Skeletal muscle tissue (tissue), 3 donors: ENCODE measurements at regions not wholly inside any gene's neighbourhood (a gene's known extent, or its start where the extent isn't known, plus 50 kb on each side); places are given as distances from the start of the nearest gene placed in this dataset.

Source experiments
- H3K27ac ChIP-seq: one replicate; pipeline ENCODE4 v1.7.0; 2013; ENCODE audit warnings: mild to moderate bottlenecking, low read depth, low read length, inconsistent platforms
- H3K27me3 ChIP-seq, 3 donors: one replicate each; pipeline ENCODE4 v1.7.0; 2013; ENCODE audit warnings: low read length in 3 of 3; ENCODE audit not compliant: control insufficient read depth in 3 of 3, insufficient read depth in 3 of 3
- H3K36me3 ChIP-seq, 3 donors: one replicate each; pipeline ENCODE4 v1.7.0; 2013; ENCODE audit warnings: low read length in 3 of 3; ENCODE audit not compliant: control insufficient read depth in 3 of 3, insufficient read depth in 3 of 3
- H3K4me1 ChIP-seq, 3 donors: one replicate each; pipeline ENCODE4 v1.7.0; 2013; ENCODE audit warnings: low read length in 3 of 3, mild to moderate bottlenecking in 3 of 3; ENCODE audit not compliant: control insufficient read depth in 3 of 3, insufficient read depth in 3 of 3
- H3K4me3 ChIP-seq, 3 donors: one replicate each; pipeline ENCODE4 v1.7.0; 2013; ENCODE audit warnings: low read length in 3 of 3
- H3K9ac ChIP-seq, 3 donors: one replicate each; pipeline ENCODE4 v1.7.0; 2013; ENCODE audit warnings: low read length in 3 of 3, mild to moderate bottlenecking in 3 of 3, moderate library complexity in 2 of 3, low read depth in 1 of 3
- H3K9me3 ChIP-seq, 3 donors: one replicate each; pipeline ENCODE4 v1.7.0; 2013; ENCODE audit warnings: low read length in 3 of 3; ENCODE audit not compliant: control insufficient read depth in 3 of 3
- donor health status: Osteomylitis.

DNA sequence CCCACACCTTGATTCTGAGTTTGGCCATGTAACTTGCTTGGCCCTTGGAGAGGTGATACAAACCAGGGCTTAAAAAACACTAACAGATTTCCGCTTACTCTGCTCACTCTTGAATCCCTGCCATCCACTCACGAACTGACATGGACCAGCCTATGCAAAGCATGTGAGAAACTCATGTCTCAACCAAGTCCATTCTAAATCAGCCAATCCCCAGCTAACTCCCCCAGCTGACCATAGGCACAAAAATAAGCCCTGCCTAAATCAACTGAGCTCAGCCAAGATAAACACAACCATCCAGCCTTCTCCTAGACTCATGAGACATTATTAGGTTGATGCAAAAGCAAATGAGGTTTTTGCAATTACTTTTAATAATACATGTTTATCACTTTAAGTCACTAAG lies 353.9 kb upstream of the TBX3 start:
- Histone ChIP-seq H3K4me3 (no peak overlapping the region), H3K4me1 (no peaks in the 10 kb centered on the region), H3K9ac (no peak overlapping the region), H3K36me3 (no peaks in the 10 kb centered on the region), H3K9me3 (peaks cover 0 to 2% (median 0%) of the 10 kb centered on the region in 3 donors), H3K27ac (no peak overlapping the region), H3K27me3 (peaks cover 0 to 2% (median 0%) of the 10 kb centered on the region in 3 donors)

DNA sequence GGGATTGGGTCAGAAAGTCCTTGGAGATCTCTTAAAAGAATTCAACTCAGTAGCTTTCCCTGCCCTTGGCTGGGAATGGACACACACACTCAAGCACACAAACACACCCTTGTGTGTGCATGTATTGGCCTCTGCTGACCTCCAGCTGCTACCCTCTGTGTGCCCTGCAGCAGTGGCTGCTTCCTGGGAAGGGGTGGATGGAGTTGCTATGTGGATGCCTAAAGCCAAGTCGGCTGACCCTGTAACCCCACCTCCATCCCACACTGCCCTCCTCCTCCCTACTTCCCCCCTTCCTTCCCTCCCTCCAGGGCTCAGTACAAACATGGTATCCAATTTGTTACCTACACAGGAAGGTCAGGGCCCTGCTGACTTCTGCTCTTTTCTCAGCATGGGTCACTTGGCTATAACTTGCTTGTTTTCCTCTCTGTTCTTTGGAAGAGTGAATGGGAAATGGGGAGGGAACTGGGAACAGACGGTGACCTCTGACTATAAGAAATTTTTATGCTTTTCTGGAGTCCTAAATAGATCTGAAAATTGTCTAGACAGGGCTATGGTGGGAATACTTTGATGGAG lies 351.6 kb upstream of the TBX3 start:
- H3K9ac ChIP-seq, result no peak overlapping the region
- no peaks in the 10 kb centered on the region for H3K9me3 ChIP-seq
- H3K4me3 ChIP-seq, result no peak overlapping the region
- peaks cover 0 to 2% (median 0%) of the 10 kb centered on the region in 3 donors for H3K27me3 ChIP-seq
- no peaks in the 10 kb centered on the region for H3K36me3 ChIP-seq
- no peaks in the 10 kb centered on the region for H3K4me1 ChIP-seq
- H3K27ac ChIP-seq, result no peak overlapping the region

DNA sequence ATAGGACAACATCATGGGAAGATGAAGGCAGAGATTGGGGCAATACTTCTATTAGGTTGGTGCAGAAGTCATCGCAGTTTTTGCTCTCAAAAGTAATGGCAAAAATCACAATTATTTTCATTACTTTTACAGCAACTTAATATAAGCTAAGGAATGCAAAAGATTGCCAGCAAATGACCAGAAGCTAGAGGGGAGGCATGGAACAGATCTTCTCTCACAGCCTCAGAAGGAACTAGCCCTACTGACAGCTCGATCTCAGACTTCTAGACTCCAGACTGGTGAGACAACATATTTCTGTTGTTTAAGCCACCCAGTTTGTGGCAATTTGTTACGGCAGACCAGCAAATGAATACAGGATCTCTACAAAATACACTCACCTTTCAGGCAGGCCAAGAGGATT lies 348.5 kb upstream of the TBX3 start:
- Histone ChIP-seq H3K27ac (no peak overlapping the region), H3K4me1 (no peaks in the 10 kb centered on the region), H3K4me3 (no peak overlapping the region), H3K9ac (no peak overlapping the region), H3K27me3 (peaks cover 0 to 2% (median 0%) of the 10 kb centered on the region in 3 donors), H3K9me3 (no peaks in the 10 kb centered on the region), H3K36me3 (no peaks in the 10 kb centered on the region)

DNA sequence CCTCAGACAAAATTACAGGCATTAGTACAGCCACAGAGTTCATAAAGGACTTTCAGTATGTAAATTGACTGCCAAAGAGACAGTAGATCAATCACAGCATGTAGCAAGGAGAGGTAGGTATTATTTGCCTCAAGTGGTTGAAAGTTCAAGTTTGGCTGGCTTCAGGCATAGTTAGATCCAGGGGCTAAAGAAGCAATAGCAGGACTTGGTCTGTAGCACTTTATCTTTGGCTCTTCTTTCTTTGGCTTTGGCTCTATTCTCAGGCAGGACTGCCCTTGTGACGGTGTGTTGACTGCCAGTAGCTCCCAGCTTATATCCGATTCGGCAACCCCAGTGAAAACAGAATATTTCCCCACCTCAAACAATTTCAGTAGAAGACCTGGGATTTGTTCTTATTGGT lies 346.0 kb upstream of the TBX3 start:
- Histone ChIP-seq H3K9ac (no peak overlapping the region), H3K27me3 (no peaks in the 10 kb centered on the region), H3K9me3 (no peaks in the 10 kb centered on the region), H3K4me3 (no peak overlapping the region), H3K4me1 (no peaks in the 10 kb centered on the region), H3K36me3 (no peaks in the 10 kb centered on the region), H3K27ac (no peak overlapping the region)

DNA sequence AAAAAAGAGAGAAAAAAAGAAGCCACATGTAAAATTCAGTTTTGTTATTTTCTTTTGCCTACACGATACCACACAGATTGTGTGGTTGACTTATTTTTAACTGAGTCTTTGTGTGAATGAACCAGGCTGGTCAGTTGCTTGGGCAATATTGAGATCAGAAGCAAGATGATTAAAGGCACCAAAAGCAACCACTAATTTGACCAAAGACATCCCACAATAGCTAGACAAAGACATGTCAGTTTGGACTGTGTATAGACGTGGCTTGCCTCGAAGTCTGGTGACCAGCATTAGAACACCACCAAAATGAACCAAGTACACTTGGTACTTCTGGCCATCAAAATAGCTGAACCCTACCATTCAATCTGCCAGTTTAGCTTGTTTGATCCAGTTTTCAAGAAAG lies 340.6 kb upstream of the TBX3 start:
- Histone ChIP-seq H3K36me3 (no peaks in the 10 kb centered on the region), H3K9ac (no peak overlapping the region), H3K4me1 (no peaks in the 10 kb centered on the region), H3K27ac (no peak overlapping the region), H3K9me3 (peaks cover 0 to 5% (median 0%) of the 10 kb centered on the region in 3 donors), H3K27me3 (no peaks in the 10 kb centered on the region), H3K4me3 (no peak overlapping the region)

GRCh38 chr12:115023279-115024265 lies 339.6 kb upstream of the TBX3 start:
- Histone ChIP-seq H3K36me3 (no peaks in the 10 kb centered on the region), H3K27ac (no peak overlapping the region), H3K9me3 (peaks cover 0 to 5% (median 0%) of the 10 kb centered on the region in 3 donors), H3K9ac (no peak overlapping the region), H3K4me3 (no peak overlapping the region), H3K4me1 (no peaks in the 10 kb centered on the region), H3K27me3 (no peaks in the 10 kb centered on the region)

DNA sequence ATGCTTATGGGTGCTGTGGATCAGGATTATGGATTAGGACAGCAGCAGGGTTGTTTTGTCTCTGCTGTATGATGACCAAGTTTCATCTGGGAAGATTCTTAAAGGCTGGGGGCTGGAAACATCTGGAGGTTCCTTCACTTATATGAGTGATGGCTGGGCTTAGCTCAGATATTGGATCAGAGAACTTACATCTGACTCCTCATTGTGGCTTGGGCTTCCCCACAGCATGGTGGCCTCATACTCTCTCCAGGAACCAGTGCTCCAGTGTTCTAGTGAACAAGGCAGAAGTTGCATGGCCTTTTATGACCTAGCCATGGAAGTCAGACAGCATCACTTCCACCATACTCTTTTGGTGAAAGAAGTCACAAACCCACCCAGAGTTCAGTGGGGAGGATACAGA lies 336.1 kb upstream of the TBX3 start:
- Histone ChIP-seq H3K27ac (no peak overlapping the region), H3K9ac (no peak overlapping the region), H3K9me3 (peaks cover 0 to 5% (median 0%) of the 10 kb centered on the region in 3 donors), H3K4me3 (no peak overlapping the region), H3K4me1 (no peaks in the 10 kb centered on the region), H3K27me3 (no peaks in the 10 kb centered on the region), H3K36me3 (no peaks in the 10 kb centered on the region)

DNA sequence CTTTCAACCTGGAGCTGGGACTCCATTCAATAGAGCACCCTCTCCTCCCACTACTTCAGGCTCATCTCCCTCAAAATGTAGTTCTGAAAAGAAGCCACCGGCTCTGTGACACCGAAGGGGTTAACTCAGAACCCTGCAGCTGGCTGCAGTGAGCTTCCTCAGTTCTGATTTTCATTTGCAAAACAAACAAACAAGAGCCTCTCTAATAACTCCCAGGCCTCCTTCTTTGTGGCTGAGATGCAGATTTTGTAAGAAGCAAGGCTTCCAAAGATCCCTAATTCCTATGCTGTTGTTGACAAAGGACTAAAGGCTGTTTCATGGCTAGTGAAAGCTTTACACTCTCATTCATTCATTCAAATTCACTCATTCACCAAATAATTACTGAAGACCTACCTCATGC lies 333.4 kb upstream of the TBX3 start:
- Histone ChIP-seq H3K9me3 (peaks cover 0 to 5% (median 0%) of the 10 kb centered on the region in 3 donors), H3K4me1 (peaks cover 0 to 3% (median 0%) of the 10 kb centered on the region in 3 donors), H3K9ac (no peak overlapping the region), H3K27me3 (no peaks in the 10 kb centered on the region), H3K36me3 (no peaks in the 10 kb centered on the region), H3K4me3 (no peak overlapping the region), H3K27ac (no peak overlapping the region)

DNA sequence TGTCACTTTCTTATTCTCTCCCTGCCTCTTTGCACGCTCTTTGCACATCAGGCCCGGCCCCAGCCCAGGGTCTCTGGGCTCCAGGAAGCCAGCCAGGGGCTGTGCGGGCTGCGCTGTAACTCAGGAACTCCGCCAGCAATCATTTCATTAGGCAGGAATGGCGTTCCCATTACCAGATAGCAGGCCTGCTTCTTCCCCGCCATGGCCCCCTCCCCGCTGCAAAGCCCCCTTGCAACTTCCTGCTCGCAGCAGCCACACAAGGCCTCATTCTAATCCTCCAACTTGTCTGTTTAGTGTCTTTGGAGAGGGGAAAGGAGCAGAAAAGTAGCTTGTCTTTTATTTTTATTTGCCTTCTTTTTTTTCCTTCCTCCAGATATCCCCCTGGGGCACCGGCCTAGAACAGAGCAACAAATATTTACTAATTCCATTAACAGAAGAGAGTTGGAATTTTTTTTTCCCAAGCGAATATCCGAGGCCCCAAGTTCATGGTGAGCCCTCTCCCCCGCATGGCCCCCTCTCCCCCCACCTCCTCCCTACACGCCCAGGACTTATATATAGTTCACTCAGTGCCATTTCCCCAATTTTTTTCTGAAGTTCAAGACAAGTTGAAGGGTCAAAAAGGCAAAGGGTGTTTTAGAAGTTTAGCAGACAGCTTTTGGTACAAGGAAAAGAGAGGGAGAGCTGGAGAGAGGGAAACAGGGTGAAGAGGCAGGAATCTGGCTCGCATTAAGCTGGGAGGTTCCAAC lies 329.4 kb upstream of the TBX3 start:
- Histone ChIP-seq H3K9me3 (no peaks in the 10 kb centered on the region), H3K27ac (no peak overlapping the region), H3K4me1 (peaks cover 0 to 3% (median 0%) of the 10 kb centered on the region in 3 donors), H3K36me3 (no peaks in the 10 kb centered on the region), H3K4me3 (no peak overlapping the region), H3K27me3 (no peaks in the 10 kb centered on the region), H3K9ac (no peak overlapping the region)

- Histone ChIP-seq H3K4me3 (no peak overlapping the region), H3K4me1 (peaks cover 0 to 3% (median 0%) of the 10 kb centered on the region in 3 donors), H3K9me3 (no peaks in the 10 kb centered on the region), H3K36me3 (no peaks in the 10 kb centered on the region), H3K9ac (no peak overlapping the region), H3K27me3 (no peaks in the 10 kb centered on the region), H3K27ac (no peak overlapping the region)
Observed at GRCh38 chr12:115012861-115013235, 328.9 kb upstream of the TBX3 start.
